ENCODE measurements at regions not wholly inside any gene's neighbourhood (a gene's known extent, or its start where the extent isn't known, plus 50 kb on each side); places are given as distances from the start of the nearest gene placed in this dataset.

DNA sequence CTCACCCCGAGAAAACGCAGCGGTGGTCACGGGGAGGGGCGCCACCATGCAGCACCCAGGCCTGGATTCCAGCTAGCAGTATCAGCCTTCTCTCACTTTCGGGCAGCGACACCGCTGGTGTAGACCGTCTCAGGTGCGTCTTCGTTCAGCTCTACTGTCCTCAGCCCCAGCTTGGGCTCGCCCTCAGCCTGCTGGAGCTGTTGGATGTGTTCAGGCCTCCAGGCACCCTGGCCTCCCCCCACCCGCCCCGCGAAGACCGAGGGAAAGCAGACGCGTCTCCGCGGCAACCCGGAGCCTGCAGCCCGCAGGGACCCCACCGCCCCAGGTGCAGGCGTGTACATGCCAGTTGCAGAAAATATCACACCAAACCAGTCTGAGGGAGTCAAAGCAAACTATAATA is 60.8 kb upstream of the CARMIL1 start:
- TF ChIP-seq POLR2AphosphoS5 (IDR thresholded peaks at IDR 0.05; ENCODE audit: low read depth, low read length), result no peak
- TF ChIP-seq POLR2A (IDR thresholded peaks at IDR 0.05; ENCODE audit: low read depth, low read length), result no peak
- no peak for TF ChIP-seq TAF1 (IDR thresholded peaks at IDR 0.05; ENCODE audit: low read depth, low read length)
